RWPE2 (cell line): ENCODE measurements at regions not wholly inside any gene's neighbourhood (a gene's known extent, or its start where the extent isn't known, plus 50 kb on each side); places are given as distances from the start of the nearest gene placed in this dataset.
"Not testable (repeated sequence)": the region's sequence is repeated elsewhere in the genome, so short reads cannot be mapped to it uniquely, and the experiment has no call there.

Experiments used
- ATAC-seq: fragments of 200-7000 bp; cut with Tn5 transposase; 3 replicates; pipeline ENCODE4 v1.9.1; 2021; ENCODE audit warnings: low read depth
- DNase-seq: peaks from one replicate; pipeline ENCODE4 v3.0.0-alpha.2; 2020; ENCODE audit warnings: low spot score
- H3K27ac ChIP-seq: fragments of 450-650 bp; 2 replicates; pipeline ENCODE4 v1.5.1; 2017; ENCODE audit warnings: mild to moderate bottlenecking; ENCODE audit not compliant: poor library complexity, severe bottlenecking
- H3K27me3 ChIP-seq: fragments of 250-450 bp; sonication (Bioruptor Pico); 2 replicates; pipeline ENCODE4 v1.5.1; 2021; ENCODE audit warnings: mild to moderate bottlenecking, moderate library complexity; ENCODE audit not compliant: insufficient read depth, poor library complexity, severe bottlenecking
- H3K36me3 ChIP-seq: fragments of 250-450 bp; sonication (Bioruptor Pico); 2 replicates; pipeline ENCODE4 v1.5.1; 2020; ENCODE audit warnings: low read depth, mild to moderate bottlenecking, moderate library complexity
- H3K4me1 ChIP-seq: fragments of 250-450 bp; sonication (Bioruptor Pico); 2 replicates; pipeline ENCODE4 v1.5.1; 2021; ENCODE audit warnings: mild to moderate bottlenecking, moderate library complexity; ENCODE audit not compliant: insufficient read depth, poor library complexity, severe bottlenecking
- H3K4me3 ChIP-seq: fragments of 250-450 bp; sonication (Bioruptor Pico); 2 replicates; pipeline ENCODE4 v1.5.1; 2021; ENCODE audit warnings: mild to moderate bottlenecking, moderate library complexity; ENCODE audit not compliant: severe bottlenecking
- H3K9me3 ChIP-seq: fragments of 250-450 bp; sonication (Bioruptor Pico); 2 replicates; pipeline ENCODE4 v1.5.1; 2021; ENCODE audit warnings: mild to moderate bottlenecking, moderate library complexity; ENCODE audit not compliant: severe bottlenecking
- CTCF ChIP-seq: fragments of 450-650 bp; IDR thresholded peaks from one replicate; pipeline ENCODE4 v1.5.1; 2017; ENCODE audit warnings: mild to moderate bottlenecking, moderate library complexity; ENCODE audit not compliant: poor library complexity, severe bottlenecking

DNA sequence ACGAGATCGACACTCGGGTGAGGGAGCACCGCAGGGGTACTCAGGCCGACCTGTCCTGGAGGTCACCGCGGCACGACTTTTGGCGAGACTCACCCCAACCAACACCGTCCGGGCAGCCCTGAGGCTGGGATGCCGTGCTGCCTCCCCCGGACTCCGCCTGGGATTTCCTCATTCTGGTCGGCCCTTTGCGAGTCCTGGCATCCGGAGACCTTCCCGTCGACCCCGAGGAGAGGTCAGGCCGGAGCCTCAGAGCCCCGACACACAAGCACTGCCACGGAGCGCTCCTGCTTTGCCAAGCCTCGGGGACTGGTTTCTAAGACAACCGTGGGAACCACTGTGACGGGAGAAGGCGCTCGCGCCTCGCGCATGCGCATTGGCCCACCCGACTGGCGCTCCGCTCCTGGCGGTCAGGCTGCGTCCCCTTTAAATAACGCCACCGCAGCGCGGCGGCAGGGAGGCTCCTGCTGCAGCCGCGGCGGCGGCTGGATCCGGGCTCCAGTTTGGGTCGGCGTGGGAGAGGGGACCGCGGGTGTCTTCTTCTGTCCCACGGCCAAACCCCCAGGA lies 166.4 kb upstream of the ZNF337 start:
- not testable (repeated sequence) for H3K4me1 ChIP-seq, H3K9me3 ChIP-seq, H3K27ac ChIP-seq, H3K36me3 ChIP-seq
- peak overlapping the region; percentile 26 for H3K4me3 ChIP-seq
- ATAC-seq (peak; percentile 33; the same call in 1 of the 3 replicates), DNase-seq (peak; percentile 88)
- peaks cover 26% of the 10 kb centered on the region for H3K27me3 ChIP-seq
- peak; percentile 4 for TF ChIP-seq CTCF

DNA sequence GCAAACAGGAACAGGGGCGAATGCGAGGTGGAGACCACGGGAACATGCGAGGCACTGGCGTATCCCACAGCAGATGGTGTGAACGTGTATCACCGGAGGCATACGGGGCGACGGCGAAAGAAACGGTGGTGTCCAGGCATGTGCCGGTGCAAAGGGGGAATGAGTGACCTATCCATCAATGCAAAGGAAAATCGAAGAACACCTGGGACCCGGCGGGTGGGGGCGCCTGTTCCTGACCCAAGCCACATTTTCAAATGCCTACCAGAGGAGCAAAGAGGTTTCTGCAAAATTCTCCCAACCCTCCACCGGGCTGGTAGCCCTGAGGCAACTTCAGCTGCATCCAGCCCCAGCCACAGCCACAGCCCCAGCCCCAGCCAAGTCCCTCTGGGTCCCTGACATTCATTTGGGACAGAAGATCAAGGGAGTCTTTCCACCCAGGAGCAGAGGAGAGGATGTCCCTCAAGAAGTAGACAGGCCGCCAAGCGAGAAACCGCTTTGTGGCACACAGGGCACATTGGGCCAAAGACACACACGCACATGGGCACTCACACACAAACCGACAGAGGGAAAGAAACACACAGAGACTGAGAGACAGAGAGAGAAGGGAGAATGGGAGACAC lies 164.0 kb upstream of the ZNF337 start:
- Histone ChIP-seq H3K27me3 (peaks cover 26% of the 10 kb centered on the region), H3K9me3 (no peaks in the 10 kb centered on the region), H3K36me3 (no peaks in the 10 kb centered on the region), H3K4me3 (no peak overlapping the region), H3K4me1 (peaks cover 5% of the 10 kb centered on the region), H3K27ac (no peak overlapping the region)
- TF ChIP-seq CTCF, result no peak
- DNase-seq (peak; percentile 66), ATAC-seq (no peak)

- Histone ChIP-seq H3K4me1 (peaks cover 5% of the 10 kb centered on the region), H3K27me3 (peaks cover 26% of the 10 kb centered on the region), H3K4me3 (no peak overlapping the region), H3K27ac (no peak overlapping the region), H3K36me3 (no peaks in the 10 kb centered on the region), H3K9me3 (no peaks in the 10 kb centered on the region)
- peak; percentile 47 for ATAC-seq
- DNase-seq, result peak; percentile 81
- no peak for TF ChIP-seq CTCF
Measured at GRCh38 chr20:25859649-25860530, 163.2 kb upstream of the ZNF337 start.

- Histone ChIP-seq H3K4me1 (peaks cover 3% of the 10 kb centered on the region), H3K9me3 (no peaks in the 10 kb centered on the region), H3K4me3 (peak overlapping the region; percentile 8), H3K27me3 (peaks cover 26% of the 10 kb centered on the region), H3K36me3 (no peaks in the 10 kb centered on the region), H3K27ac (no peak overlapping the region)
- DNase-seq, result no peak
- no peak for ATAC-seq
- TF ChIP-seq CTCF, result no peak
Measured at GRCh38 chr20:25858495-25859425, 162.1 kb upstream of the ZNF337 start.

DNA sequence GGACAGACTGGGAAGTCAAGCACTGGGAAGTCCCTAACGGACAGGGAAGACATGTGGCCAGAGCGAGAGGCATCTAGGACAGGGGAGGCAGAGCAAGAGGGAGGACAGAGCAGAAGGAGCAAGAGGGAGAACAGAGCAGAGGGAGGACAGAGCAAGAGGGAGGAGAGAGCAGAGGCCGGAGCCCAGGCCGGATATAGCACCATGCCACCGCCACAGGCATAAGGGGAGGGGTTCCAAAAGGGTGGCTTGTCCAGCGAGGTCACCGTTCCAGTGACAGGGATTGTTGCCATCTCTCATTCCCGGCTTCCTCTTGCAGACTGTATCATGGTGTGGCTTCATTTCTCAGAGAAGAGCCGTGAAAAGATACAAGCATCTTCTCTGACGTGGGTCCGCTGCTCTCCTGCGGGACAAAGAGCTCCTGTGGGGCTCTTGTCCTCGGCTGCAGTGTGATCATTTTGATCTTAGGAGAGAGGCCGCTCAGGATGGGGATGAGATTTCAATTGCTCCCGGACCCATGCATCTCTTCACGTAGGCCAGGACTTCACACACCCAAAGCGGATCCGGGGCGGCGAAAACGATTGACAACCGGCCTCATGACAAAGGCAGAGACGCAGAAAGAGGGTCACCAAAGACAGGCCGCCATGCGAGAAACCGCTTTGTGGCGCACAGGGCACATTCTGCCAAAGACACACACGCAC lies 160.6 kb upstream of the ZNF337 start:
- not testable (repeated sequence) for H3K4me1 ChIP-seq, H3K27ac ChIP-seq, H3K36me3 ChIP-seq, H3K4me3 ChIP-seq, ATAC-seq, H3K9me3 ChIP-seq, DNase-seq
- H3K27me3 ChIP-seq, result peaks cover 25% of the 10 kb centered on the region
